ENCODE measurements at regions not wholly inside any gene's neighbourhood (a gene's known extent, or its start where the extent isn't known, plus 50 kb on each side); places are given as distances from the start of the nearest gene placed in this dataset.

DNA sequence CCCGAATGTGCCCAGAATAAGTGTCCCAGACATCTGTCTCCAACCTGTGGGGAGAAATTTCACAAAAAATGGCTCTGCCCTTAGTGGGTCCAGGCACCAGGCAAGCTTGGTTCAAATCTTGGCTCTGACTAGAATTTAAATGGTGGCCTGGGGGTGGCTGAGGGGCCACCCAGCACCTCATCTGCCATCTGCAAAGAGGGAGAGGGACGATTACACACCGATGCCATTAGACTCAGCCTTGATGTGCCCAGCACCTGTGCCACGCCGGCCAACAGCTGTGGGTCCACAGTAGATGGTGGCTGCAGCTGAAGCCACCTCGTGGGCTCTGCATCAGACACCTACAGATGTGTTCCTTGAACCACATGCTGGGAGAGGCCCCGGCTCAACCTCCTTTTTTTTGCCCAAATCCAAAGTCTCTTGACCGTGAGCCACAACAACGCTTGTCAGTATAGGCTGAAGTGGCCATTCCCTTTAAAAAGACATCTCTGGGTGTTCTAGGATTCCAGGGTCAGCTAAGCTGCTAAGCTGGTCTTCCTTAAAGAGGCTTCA lies 222.0 kb upstream of the RAB6C start:
- H3K79me2 ChIP-seq (ENCODE audit: insufficient read depth, low read depth), result no peaks in the 10 kb centered on the region
- H4K20me1 ChIP-seq (ENCODE audit: insufficient read depth), result no peaks in the 10 kb centered on the region
- H3K4me1 ChIP-seq (ENCODE audit: low read depth, poor library complexity, severe bottlenecking), result no peaks in the 10 kb centered on the region
- TF ChIP-seq, protein P1, sequence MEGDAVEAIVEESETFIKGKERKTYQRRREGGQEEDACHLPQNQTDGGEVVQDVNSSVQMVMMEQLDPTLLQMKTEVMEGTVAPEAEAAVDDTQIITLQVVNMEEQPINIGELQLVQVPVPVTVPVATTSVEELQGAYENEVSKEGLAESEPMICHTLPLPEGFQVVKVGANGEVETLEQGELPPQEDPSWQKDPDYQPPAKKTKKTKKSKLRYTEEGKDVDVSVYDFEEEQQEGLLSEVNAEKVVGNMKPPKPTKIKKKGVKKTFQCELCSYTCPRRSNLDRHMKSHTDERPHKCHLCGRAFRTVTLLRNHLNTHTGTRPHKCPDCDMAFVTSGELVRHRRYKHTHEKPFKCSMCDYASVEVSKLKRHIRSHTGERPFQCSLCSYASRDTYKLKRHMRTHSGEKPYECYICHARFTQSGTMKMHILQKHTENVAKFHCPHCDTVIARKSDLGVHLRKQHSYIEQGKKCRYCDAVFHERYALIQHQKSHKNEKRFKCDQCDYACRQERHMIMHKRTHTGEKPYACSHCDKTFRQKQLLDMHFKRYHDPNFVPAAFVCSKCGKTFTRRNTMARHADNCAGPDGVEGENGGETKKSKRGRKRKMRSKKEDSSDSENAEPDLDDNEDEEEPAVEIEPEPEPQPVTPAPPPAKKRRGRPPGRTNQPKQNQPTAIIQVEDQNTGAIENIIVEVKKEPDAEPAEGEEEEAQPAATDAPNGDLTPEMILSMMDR (conservative IDR thresholded peaks at IDR 0.05; ENCODE audit: low read depth, low read length), result no peak
- no peak overlapping the region for H3K9ac ChIP-seq
- no peak overlapping the region for H3K4me2 ChIP-seq
- H3K27ac ChIP-seq, result no peak overlapping the region
- H3K4me3 ChIP-seq (IDR thresholded peaks at IDR 0.05; ENCODE audit: insufficient read depth, low read depth, low read length), result no peak overlapping the region
- H3K27me3 ChIP-seq (ENCODE audit: insufficient read depth, low read depth), result no peaks in the 10 kb centered on the region
- no peaks in the 10 kb centered on the region for H3K36me3 ChIP-seq (ENCODE audit: insufficient read depth)
- no peak overlapping the region for H2AFZ ChIP-seq (ENCODE audit: low read depth)

DNA sequence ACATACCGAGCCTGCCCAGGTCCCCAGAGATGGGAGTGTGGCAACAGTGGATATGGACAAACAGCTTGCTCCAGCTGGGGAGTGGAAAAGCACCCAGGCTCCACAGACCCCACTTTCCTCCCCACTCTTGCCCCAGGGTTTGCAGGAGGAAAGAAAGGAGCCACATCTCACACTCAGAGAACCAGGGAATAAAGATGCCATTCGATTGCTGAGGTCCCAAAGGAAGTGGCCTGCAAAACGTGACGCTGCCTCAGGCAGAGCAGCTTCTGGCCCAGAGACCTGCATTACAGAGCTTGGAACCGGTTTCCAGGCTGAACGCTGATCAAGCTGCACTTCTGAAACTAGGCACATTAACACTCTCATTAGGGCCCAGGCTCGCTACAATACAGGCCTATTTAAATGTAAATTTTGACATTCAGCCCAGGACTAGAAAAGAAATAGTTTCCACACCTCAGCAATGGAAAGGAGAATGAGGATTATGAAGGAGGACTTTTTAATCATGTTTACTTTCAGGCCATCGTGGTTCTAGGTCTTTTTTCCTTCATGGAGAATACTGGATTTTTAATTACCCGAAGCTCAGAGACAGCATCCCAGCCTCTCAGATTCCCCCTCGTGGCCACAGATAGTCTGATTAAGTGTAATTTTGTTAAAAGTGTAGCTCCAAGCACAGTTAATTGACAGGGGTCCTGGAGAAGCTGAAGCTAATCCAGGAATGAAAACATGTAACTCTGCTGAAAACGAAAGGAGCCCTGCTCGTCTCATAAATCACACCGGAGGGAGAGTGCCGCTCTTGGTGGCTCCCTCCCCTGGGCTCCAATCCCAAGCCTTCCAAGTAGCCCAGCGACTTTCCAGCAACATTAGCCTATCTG lies 221.3 kb upstream of the RAB6C start:
- Histone ChIP-seq H3K4me2 (no peak overlapping the region), H3K9ac (no peak overlapping the region), H3K36me3 (ENCODE audit: insufficient read depth) (no peaks in the 10 kb centered on the region), H3K79me2 (ENCODE audit: insufficient read depth, low read depth) (no peaks in the 10 kb centered on the region), H3K4me1 (ENCODE audit: low read depth, poor library complexity, severe bottlenecking) (no peaks in the 10 kb centered on the region), H2AFZ (ENCODE audit: low read depth) (no peak overlapping the region), H3K4me3 (IDR thresholded peaks at IDR 0.05; ENCODE audit: insufficient read depth, low read depth, low read length) (no peak overlapping the region), H3K27me3 (ENCODE audit: insufficient read depth, low read depth) (no peaks in the 10 kb centered on the region), H4K20me1 (ENCODE audit: insufficient read depth) (no peaks in the 10 kb centered on the region), H3K27ac (no peak overlapping the region)
- TF ChIP-seq, protein P1 (conservative IDR thresholded peaks at IDR 0.05; ENCODE audit: low read depth, low read length), result no peak

GRCh38 chr2:129758784-129759471 lies 220.5 kb upstream of the RAB6C start:
- no peak overlapping the region for H3K27ac ChIP-seq
- H3K27me3 ChIP-seq (ENCODE audit: insufficient read depth, low read depth), result no peaks in the 10 kb centered on the region
- H3K4me3 ChIP-seq (IDR thresholded peaks at IDR 0.05; ENCODE audit: insufficient read depth, low read depth, low read length), result no peak overlapping the region
- TF ChIP-seq, protein P1 (conservative IDR thresholded peaks at IDR 0.05; ENCODE audit: low read depth, low read length), result no peak
- H3K9ac ChIP-seq, result no peak overlapping the region
- H2AFZ ChIP-seq (ENCODE audit: low read depth), result no peak overlapping the region
- no peak overlapping the region for H3K4me2 ChIP-seq
- H3K4me1 ChIP-seq (ENCODE audit: low read depth, poor library complexity, severe bottlenecking), result no peaks in the 10 kb centered on the region
- no peaks in the 10 kb centered on the region for H3K79me2 ChIP-seq (ENCODE audit: insufficient read depth, low read depth)
- no peaks in the 10 kb centered on the region for H3K36me3 ChIP-seq (ENCODE audit: insufficient read depth)
- H4K20me1 ChIP-seq (ENCODE audit: insufficient read depth), result no peaks in the 10 kb centered on the region

- H3K9ac ChIP-seq, result no peak overlapping the region
- no peaks in the 10 kb centered on the region for H3K79me2 ChIP-seq (ENCODE audit: insufficient read depth, low read depth)
- no peak overlapping the region for H2AFZ ChIP-seq (ENCODE audit: low read depth)
- no peaks in the 10 kb centered on the region for H3K27me3 ChIP-seq (ENCODE audit: insufficient read depth, low read depth)
- H3K4me1 ChIP-seq (ENCODE audit: low read depth, poor library complexity, severe bottlenecking), result no peaks in the 10 kb centered on the region
- no peaks in the 10 kb centered on the region for H4K20me1 ChIP-seq (ENCODE audit: insufficient read depth)
- no peak overlapping the region for H3K4me2 ChIP-seq
- H3K36me3 ChIP-seq (ENCODE audit: insufficient read depth), result no peaks in the 10 kb centered on the region
- H3K4me3 ChIP-seq (IDR thresholded peaks at IDR 0.05; ENCODE audit: insufficient read depth, low read depth, low read length), result no peak overlapping the region
- no peak overlapping the region for H3K27ac ChIP-seq
- TF ChIP-seq, protein P1 (conservative IDR thresholded peaks at IDR 0.05; ENCODE audit: low read depth, low read length), result no peak
These were observed 219.9 kb upstream of the RAB6C start for GRCh38 chr2:129759472-129760010.

Data from KMS-11 (cell line).